HG03064 (cell line): ENCODE measurements at regions not wholly inside any gene's neighbourhood (a gene's known extent, or its start where the extent isn't known, plus 50 kb on each side); places are given as distances from the start of the nearest gene placed in this dataset.

Source experiments
- ATAC-seq: cut with Tn5 transposase; IDR thresholded peaks from one replicate; pipeline ENCODE4 v1.9.1; 2021; ENCODE audit warnings: low read depth; ENCODE audit not compliant: unreplicated experiment

- no peak for ATAC-seq
Measured at GRCh38 chr22:49218142-49218541, 609.5 kb downstream of the BRD1 start.

- ATAC-seq, result no peak
Measured at GRCh38 chr22:49216579-49216978, 611.1 kb downstream of the BRD1 start.

DNA sequence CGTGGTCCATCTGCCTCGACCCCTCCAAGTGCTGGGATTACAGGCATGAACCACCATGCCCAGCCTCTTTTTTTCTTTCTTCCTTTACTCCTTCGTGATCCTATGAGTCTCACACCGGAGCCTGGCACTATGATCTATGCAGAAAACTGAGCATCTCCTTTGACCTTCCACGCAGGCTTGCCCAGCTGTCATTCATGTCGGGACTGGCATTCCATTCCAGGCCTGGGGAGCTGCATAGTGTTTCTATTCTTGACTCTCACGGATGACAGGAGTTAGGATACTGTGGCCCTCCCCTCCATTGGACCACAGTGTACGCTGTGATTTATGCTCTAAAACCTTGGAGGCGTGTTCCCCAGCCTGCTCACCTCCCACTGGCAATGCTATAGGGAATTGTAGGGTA is 611.8 kb downstream of the BRD1 start:
- no peak for ATAC-seq

- no peak for ATAC-seq
Measured at GRCh38 chr22:49214976-49215375, 612.7 kb downstream of the BRD1 start.

GRCh38 chr22:49213731-49214352 is 613.8 kb downstream of the BRD1 start:
- no peak for ATAC-seq

- ATAC-seq, result no peak
Measured at GRCh38 chr22:49212466-49212865, 615.2 kb downstream of the BRD1 start.

DNA sequence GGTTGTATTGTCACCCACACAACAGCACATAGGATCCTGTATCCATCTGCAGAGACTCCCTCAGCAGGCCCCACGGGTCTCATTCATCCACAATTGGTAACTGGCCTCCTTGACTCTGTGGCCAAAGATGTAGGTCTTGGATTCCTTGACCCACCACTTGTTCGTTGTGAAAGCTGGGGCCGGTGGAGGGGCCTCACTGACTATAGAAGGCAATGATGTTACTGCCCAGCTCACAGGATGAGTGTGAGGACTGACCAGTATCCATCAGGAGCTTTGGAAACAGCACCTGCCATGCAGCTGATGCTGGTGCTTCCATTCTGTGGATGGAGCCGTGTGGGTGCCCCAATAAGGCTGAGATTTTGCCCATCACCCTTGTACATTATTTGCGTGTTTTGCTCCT is 615.7 kb downstream of the BRD1 start:
- ATAC-seq, result no peak

GRCh38 chr22:49211176-49211575 is 616.5 kb downstream of the BRD1 start:
- ATAC-seq, result no peak

- ATAC-seq, result no peak
Measured at GRCh38 chr22:49210606-49211005, 617.1 kb downstream of the BRD1 start.

- ATAC-seq, result no peak
Measured at GRCh38 chr22:49209452-49210195, 618.0 kb downstream of the BRD1 start.

- no peak for ATAC-seq
Measured at GRCh38 chr22:49208768-49209252, 618.9 kb downstream of the BRD1 start.

- no peak for ATAC-seq
Measured at GRCh38 chr22:49208004-49208402, 619.7 kb downstream of the BRD1 start.

- no peak for ATAC-seq
Measured at GRCh38 chr22:49207008-49208003, 620.4 kb downstream of the BRD1 start.

DNA sequence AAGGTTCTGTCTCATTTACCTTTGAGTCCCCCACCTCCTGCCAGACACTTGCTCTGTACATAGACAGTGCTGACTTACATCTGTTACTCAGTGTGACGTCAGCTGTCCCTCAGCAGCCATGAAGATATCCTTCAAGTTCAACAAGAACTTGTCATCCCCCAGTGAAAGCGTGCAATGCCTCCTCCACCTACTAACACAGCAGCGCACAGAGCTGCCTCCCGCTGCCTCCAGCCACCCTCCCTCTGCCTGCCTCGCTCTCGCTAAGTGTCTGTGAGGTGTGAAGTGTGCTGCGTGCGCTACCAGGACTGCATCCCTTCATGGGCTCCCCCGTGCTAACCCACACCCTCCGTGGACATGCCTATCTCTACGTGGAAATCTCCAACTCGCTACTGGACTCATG is 621.4 kb downstream of the BRD1 start:
- no peak for ATAC-seq

DNA sequence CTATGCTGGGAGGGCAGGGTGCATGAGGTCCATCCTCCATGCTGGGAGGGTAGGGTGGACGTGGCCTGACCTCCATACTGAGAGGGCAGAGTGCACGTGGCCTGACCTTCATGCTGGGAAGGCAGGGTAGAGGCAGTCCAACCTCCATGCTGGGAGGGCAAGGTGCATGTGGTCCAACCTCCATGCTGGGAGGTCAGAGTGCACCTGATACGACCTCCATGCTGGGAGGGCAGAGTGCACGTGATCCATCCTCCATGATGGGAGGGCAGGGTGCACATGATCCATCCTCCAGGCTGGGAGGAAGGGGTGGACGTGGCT is 622.2 kb downstream of the BRD1 start:
- no peak for ATAC-seq

DNA sequence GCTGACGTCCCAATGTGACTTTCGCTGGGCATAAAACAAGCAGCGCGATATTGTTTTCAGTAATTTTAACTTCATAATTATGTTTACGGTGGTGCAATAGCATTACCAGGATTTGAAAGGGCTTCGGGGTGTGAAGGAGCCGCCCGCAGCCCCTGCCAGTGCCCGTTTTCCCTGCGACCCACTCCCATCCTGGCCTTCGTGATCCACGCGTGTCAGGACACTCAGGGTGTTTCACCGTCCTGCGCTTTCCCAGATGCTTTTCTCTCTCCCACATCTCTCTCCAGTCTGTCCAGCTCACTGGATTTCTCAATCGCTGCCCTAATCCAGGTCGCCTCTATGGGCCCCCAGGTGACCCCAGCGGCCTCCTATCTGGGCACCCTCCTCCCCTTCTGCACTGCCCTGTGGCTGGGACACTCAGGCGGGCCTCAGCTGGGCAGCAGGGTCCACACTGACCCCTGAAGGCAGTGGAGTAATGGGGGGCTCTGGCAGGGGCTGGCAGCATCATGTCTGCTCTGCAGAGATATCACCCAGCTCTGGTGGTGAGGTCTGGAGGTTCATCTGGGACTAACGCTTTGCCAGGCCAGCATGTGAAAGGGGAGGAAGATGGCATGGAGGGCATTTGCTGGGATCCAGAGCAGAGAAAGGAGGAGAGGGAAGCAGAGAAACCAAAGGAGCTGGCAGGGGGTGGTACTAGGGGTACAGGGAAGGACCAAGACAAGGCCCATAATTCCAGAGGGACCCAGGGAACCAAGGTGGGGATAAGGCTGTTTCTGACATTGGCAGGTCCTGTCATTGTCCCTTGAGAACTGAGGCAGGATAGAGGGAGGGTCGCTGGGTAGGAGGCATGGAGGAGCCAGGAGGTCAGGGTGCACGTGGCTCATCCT is 622.8 kb downstream of the BRD1 start:
- ATAC-seq, result no peak

DNA sequence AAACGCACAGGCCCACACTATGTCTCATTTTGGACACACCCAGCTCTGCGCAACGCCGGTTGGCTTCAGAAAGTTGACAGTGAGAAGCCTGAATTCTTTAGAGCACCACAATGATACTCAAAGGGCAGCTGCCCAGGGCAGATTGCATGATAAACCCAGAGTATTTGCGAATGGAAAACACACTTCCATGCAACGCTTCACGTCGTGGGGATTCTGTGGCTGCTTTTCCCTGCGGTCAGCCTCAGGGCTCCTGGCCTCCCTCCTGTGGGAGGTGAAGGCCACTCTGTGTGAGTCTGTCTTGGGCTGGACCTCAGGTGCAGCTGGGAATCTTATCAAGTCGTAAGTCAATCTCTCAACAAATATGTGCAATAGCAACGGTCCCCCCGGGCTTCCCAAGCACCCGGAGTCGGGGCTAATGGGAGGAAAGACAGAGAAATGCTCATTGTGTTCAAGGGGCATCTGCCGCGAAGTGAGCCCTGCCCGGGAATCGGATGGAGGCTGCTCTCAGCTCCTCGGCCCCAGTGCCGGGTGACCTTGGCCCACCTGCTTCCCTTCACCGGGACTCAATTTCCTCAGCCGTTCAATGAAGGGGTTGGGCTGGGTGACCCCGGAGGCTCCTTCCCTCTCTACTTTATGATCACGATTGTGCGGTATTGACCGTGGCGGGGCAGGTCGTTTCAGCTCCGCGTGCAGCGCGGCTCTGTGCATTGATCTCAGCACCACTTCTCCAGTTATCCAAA is 623.6 kb downstream of the BRD1 start:
- ATAC-seq, result no peak

- ATAC-seq, result no peak
Measured at GRCh38 chr22:49203091-49203858, 624.4 kb downstream of the BRD1 start.

- ATAC-seq, result no peak
Measured at GRCh38 chr22:49202226-49202625, 625.4 kb downstream of the BRD1 start.
